ENCODE measurements at regions not wholly inside any gene's neighbourhood (a gene's known extent, or its start where the extent isn't known, plus 50 kb on each side); places are given as distances from the start of the nearest gene placed in this dataset.

DNA sequence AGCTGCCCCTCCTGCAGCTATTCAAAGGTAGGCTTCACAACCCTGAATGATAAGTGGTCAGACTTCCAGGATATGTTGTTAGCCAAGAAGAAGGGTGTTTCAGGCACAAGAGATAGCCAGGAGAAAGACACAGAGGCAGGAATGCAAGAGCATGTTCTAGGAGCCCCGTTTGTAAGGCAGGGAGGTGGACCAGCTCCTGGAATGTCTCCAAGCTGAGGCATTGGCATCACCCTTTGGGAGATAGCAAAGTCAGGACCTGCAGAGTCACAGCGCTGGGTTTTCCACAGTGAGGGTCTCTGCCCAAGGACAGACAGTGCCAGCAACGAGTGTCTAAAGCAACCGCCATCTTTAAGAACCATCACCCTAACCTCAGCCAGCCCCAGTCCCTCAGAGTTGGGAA, 484.5 kb upstream of the ZMIZ1 start (continued):
- TF ChIP-seq TAF1 (IDR thresholded peaks at IDR 0.05; ENCODE audit: borderline replicate concordance, low read depth, low read length), result no peak
- no peak for TF ChIP-seq POLR2AphosphoS5 (IDR thresholded peaks at IDR 0.05; ENCODE audit: low read depth, low read length)
- TF ChIP-seq GATA2 (CRISPR knock-in tag; IDR thresholded peaks at IDR 0.05), result no peak
- TF ChIP-seq GABPA (IDR thresholded peaks at IDR 0.05; ENCODE audit: low read depth), result no peak

DNA sequence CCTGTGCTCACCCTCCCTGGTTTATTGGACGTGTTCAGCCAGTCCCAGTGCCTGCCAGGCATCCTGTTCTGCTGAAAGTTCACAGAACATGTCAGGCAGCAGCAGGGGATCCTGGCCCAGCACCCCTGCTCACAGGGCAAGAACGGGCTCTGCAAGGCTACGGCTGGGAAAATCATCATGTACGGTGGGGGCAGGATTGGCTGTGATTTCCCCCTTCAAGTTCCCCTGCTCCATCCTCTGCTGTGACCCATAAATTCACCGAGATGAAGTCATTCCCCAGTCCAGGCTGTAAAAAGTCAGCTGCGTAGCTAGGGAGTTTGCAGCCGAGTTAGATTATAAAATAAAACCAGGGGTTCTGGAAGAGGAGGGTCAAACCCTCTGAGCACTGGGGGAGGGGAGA, 484.1 kb upstream of the ZMIZ1 start:
- Histone ChIP-seq H3K4me3 (ENCODE audit: low read depth in 2 of 2, low read length in 1 of 2) (no peak overlapping the region), H3K27me3 (ENCODE audit: insufficient read depth) (no peaks in the 10 kb centered on the region), H3K79me2 (ENCODE audit: insufficient read depth) (no peaks in the 10 kb centered on the region), H3F3A (replicated peaks; ENCODE audit: insufficient read depth) (peaks cover 4% of the 10 kb centered on the region), H3K9me2 (no peaks in the 10 kb centered on the region), H3K4me2 (no peak overlapping the region), H3K4me1 (ENCODE audit: control insufficient read depth in 1 of 2, insufficient read depth in 2 of 2, low read depth in 1 of 2, low read length in 1 of 2) (peaks cover 0 to 36% of the 10 kb centered on the region in 2 experiments; a peak in 3 of 4 replicates), H3K27ac (ENCODE audit: low read depth in 2 of 2, low read length in 1 of 2) (peak overlapping the region in 1 of 2 experiments; percentile 48; a peak in 1 of 4 replicates), H4K20me1 (ENCODE audit: insufficient read depth) (no peaks in the 10 kb centered on the region), H3K9ac (no peak overlapping the region), H3K9me3 (no peaks in the 10 kb centered on the region), H2AFZ (ENCODE audit: low read depth) (no peak overlapping the region), H3K36me3 (replicated peaks in 1 of 2; ENCODE audit: control insufficient read depth in 1 of 2, insufficient read depth in 2 of 2, low read length in 1 of 2) (no peaks in the 10 kb centered on the region)
- 80% methylated on average over 6 of the region's 7 CpGs for WGBS (ENCODE audit: low lambda C conversion rate)
- CTCF ChIA-PET, result no interaction called here
- no peak for TF ChIP-seq NRF1 (IDR thresholded peaks at IDR 0.05; ENCODE audit: low read depth, low read length)
- no peak for TF ChIP-seq SMC3 (IDR thresholded peaks at IDR 0.05; ENCODE audit: low read depth, low read length)
- no peak for TF ChIP-seq FOXM1 (IDR thresholded peaks at IDR 0.05; ENCODE audit: low read depth)
- TF ChIP-seq FOSL2 (IDR thresholded peaks at IDR 0.05; ENCODE audit: borderline replicate concordance, low read depth), result no peak
- TF ChIP-seq SIN3A (IDR thresholded peaks at IDR 0.05; ENCODE audit: borderline replicate concordance, low read depth, low read length), result no peak
- TF ChIP-seq GABPA (IDR thresholded peaks at IDR 0.05; ENCODE audit: low read depth), result no peak
- no peak for TF ChIP-seq MXI1 (IDR thresholded peaks at IDR 0.05; ENCODE audit: low read depth, low read length)
- no peak for TF ChIP-seq RAD21 (IDR thresholded peaks at IDR 0.05; ENCODE audit: low read length)
- POLR2A ChIA-PET, result no interaction called here
- DNase-seq, result no peak

DNA sequence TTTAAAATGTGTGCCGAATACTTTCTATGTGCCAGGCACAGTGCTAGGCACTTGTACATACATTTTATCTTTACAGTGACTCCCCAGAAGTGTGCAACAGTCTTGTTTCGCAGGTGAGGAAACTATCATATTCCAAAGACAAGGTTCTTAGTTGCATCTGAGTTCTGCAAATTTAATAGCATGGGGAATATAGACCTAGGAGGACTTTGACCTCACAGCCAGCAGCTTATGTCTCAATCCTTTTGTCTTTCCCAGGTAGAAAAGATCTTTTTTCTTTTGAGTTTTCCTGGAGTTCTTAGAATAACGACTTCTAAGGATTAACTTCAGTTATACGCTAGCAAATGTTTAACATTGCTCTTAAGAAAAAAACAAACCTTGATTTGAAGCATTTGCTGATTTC, 482.8 kb upstream of the ZMIZ1 start:
- TF ChIP-seq RAD21 (IDR thresholded peaks at IDR 0.05; ENCODE audit: low read length) (no peak), FOSL2 (IDR thresholded peaks at IDR 0.05; ENCODE audit: borderline replicate concordance, low read depth) (no peak), RCOR1 (IDR thresholded peaks at IDR 0.05; ENCODE audit: low read length) (no peak), NRF1 (IDR thresholded peaks at IDR 0.05; ENCODE audit: low read depth, low read length) (no peak), FOXM1 (IDR thresholded peaks at IDR 0.05; ENCODE audit: low read depth) (no peak), TAF1 (IDR thresholded peaks at IDR 0.05; ENCODE audit: borderline replicate concordance, low read depth, low read length) (no peak)
- TF ChIP-seq, protein P1, sequence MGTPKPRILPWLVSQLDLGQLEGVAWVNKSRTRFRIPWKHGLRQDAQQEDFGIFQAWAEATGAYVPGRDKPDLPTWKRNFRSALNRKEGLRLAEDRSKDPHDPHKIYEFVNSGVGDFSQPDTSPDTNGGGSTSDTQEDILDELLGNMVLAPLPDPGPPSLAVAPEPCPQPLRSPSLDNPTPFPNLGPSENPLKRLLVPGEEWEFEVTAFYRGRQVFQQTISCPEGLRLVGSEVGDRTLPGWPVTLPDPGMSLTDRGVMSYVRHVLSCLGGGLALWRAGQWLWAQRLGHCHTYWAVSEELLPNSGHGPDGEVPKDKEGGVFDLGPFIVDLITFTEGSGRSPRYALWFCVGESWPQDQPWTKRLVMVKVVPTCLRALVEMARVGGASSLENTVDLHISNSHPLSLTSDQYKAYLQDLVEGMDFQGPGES (IDR thresholded peaks at IDR 0.05; ENCODE audit: low read depth, low read length), result no peak
- TF ChIP-seq, protein P2, sequence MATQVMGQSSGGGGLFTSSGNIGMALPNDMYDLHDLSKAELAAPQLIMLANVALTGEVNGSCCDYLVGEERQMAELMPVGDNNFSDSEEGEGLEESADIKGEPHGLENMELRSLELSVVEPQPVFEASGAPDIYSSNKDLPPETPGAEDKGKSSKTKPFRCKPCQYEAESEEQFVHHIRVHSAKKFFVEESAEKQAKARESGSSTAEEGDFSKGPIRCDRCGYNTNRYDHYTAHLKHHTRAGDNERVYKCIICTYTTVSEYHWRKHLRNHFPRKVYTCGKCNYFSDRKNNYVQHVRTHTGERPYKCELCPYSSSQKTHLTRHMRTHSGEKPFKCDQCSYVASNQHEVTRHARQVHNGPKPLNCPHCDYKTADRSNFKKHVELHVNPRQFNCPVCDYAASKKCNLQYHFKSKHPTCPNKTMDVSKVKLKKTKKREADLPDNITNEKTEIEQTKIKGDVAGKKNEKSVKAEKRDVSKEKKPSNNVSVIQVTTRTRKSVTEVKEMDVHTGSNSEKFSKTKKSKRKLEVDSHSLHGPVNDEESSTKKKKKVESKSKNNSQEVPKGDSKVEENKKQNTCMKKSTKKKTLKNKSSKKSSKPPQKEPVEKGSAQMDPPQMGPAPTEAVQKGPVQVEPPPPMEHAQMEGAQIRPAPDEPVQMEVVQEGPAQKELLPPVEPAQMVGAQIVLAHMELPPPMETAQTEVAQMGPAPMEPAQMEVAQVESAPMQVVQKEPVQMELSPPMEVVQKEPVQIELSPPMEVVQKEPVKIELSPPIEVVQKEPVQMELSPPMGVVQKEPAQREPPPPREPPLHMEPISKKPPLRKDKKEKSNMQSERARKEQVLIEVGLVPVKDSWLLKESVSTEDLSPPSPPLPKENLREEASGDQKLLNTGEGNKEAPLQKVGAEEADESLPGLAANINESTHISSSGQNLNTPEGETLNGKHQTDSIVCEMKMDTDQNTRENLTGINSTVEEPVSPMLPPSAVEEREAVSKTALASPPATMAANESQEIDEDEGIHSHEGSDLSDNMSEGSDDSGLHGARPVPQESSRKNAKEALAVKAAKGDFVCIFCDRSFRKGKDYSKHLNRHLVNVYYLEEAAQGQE (IDR thresholded peaks at IDR 0.05; ENCODE audit: low read depth, low read length), result no peak
- Histone ChIP-seq H3K9ac (no peak overlapping the region), H3K4me1 (ENCODE audit: control insufficient read depth in 1 of 2, insufficient read depth in 2 of 2, low read depth in 1 of 2, low read length in 1 of 2) (peaks cover 0 to 32% of the 10 kb centered on the region in 2 experiments; a peak in 3 of 4 replicates), H4K20me1 (ENCODE audit: insufficient read depth) (no peaks in the 10 kb centered on the region), H3K27me3 (ENCODE audit: insufficient read depth) (no peaks in the 10 kb centered on the region), H3F3A (replicated peaks; ENCODE audit: insufficient read depth) (peaks cover 4% of the 10 kb centered on the region), H3K79me2 (ENCODE audit: insufficient read depth) (no peaks in the 10 kb centered on the region), H3K4me2 (no peak overlapping the region), H3K27ac (ENCODE audit: low read depth in 2 of 2, low read length in 1 of 2) (no peak overlapping the region), H2AFZ (ENCODE audit: low read depth) (no peak overlapping the region), H3K9me2 (no peaks in the 10 kb centered on the region), H3K36me3 (replicated peaks in 1 of 2; ENCODE audit: control insufficient read depth in 1 of 2, insufficient read depth in 2 of 2, low read length in 1 of 2) (no peaks in the 10 kb centered on the region), H3K4me3 (ENCODE audit: low read depth in 2 of 2, low read length in 1 of 2) (no peak overlapping the region), H3K9me3 (no peaks in the 10 kb centered on the region)
- ChIA-PET CTCF (interaction anchor here (0.7 kb wide), 1 partner anchor 209 kb away, joined by 3 read pairs; no protein-coding TSS in a partner anchor), POLR2A (no interaction called here)
- WGBS (ENCODE audit: low lambda C conversion rate), result 83% methylated on average over 4 of the region's 4 CpGs
- DNase-seq, result no peak
